Thoracic aorta (tissue), 2 donors: ENCODE measurements at regions not wholly inside any gene's neighbourhood (a gene's known extent, or its start where the extent isn't known, plus 50 kb on each side); places are given as distances from the start of the nearest gene placed in this dataset.

Experiments
- ATAC-seq: fragments of 150-250 bp; one replicate; pipeline ENCODE4 v1.8.0; 2017; ENCODE audit warnings: low read depth; ENCODE audit not compliant: insufficient number of reproducible peaks, low FRiP score
- DNase-seq: peaks from one replicate; pipeline ENCODE4 v3.0.0-alpha.2; 2020; ENCODE audit warnings: low spot score
- H3K27ac ChIP-seq, 2 donors: fragments of 200-600 bp; sonication (generic); 1 replicate in 1 of 2; 2 replicates in 1 of 2; pipeline ENCODE4 v1.5.1; 2016; ENCODE audit warnings: mild to moderate bottlenecking in 2 of 2, moderate library complexity in 2 of 2
- H3K27me3 ChIP-seq: fragments of 200-600 bp; sonication (generic); replicated peaks from 2 replicates; pipeline ENCODE4 v1.6.0; 2016; ENCODE audit warnings: mild to moderate bottlenecking; ENCODE audit not compliant: insufficient read depth
- H3K36me3 ChIP-seq: fragments of 200-600 bp; sonication (generic); one replicate; pipeline ENCODE4 v1.5.1; 2016
- H3K4me1 ChIP-seq, 2 donors: fragments of 200-600 bp; sonication (generic); 1 replicate in 1 of 2; 2 replicates in 1 of 2; pipeline versions ENCODE4 v1.5.1 to v1.6.0; 2016; ENCODE audit warnings: low read depth in 2 of 2, mild to moderate bottlenecking in 1 of 2; ENCODE audit not compliant: control insufficient read depth in 1 of 2
- H3K4me3 ChIP-seq: fragments of 200-600 bp; sonication (generic); 2 replicates; pipeline ENCODE4 v1.5.1; 2016; ENCODE audit warnings: mild to moderate bottlenecking
- H3K9me3 ChIP-seq: fragments of 200-600 bp; sonication (generic); 2 replicates; pipeline ENCODE4 v1.5.1; 2016
- CTCF ChIP-seq: fragments of 200-600 bp; sonication (generic); IDR thresholded peaks from one replicate; pipeline ENCODE4 v1.5.1; 2019; ENCODE audit warnings: antibody characterized with exemption

- Histone ChIP-seq H3K4me3 (no peak overlapping the region), H3K9me3 (no peaks in the 10 kb centered on the region), H3K36me3 (no peaks in the 10 kb centered on the region), H3K4me1 (no peaks in the 10 kb centered on the region), H3K27me3 (no peaks in the 10 kb centered on the region), H3K27ac (no peak overlapping the region)
- no peak for TF ChIP-seq CTCF
- ATAC-seq = no peak
- no peak for DNase-seq
Measured at GRCh38 chr12:85507456-85507855, 227.4 kb downstream of the ALX1 start.

- no peak for TF ChIP-seq CTCF
- ATAC-seq (no peak), DNase-seq (no peak)
- Histone ChIP-seq H3K9me3 (no peaks in the 10 kb centered on the region), H3K4me3 (no peak overlapping the region), H3K36me3 (no peaks in the 10 kb centered on the region), H3K27ac (no peak overlapping the region), H3K27me3 (no peaks in the 10 kb centered on the region), H3K4me1 (no peaks in the 10 kb centered on the region)
Measured at GRCh38 chr12:85509081-85509856, 229.2 kb downstream of the ALX1 start.

DNA sequence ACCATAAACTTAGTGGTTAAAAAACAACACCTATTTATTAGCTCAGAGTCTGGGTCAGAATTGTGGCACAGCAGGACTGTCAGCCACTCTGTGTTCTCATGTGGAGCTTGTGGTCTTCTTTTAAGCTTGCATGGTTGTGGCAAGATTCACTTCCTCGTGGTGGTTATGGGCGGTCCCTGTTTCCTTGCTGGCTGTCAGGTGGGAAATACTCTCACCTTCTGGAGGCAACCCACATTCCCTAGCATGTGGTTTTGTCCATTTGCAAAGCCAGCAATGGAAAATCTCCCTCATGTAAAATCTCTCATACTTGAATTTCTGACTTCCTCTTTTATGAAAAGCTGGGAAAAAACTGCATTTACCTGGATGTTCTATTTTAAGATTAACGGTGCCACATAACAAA, 229.8 kb downstream of the ALX1 start:
- ATAC-seq (no peak), DNase-seq (no peak)
- no peaks in the 10 kb centered on the region for H3K36me3 ChIP-seq
- no peak overlapping the region for H3K4me3 ChIP-seq
- H3K4me1 ChIP-seq = no peaks in the 10 kb centered on the region
- no peaks in the 10 kb centered on the region for H3K9me3 ChIP-seq
- no peak overlapping the region for H3K27ac ChIP-seq
- no peaks in the 10 kb centered on the region for H3K27me3 ChIP-seq
- TF ChIP-seq CTCF = no peak

DNA sequence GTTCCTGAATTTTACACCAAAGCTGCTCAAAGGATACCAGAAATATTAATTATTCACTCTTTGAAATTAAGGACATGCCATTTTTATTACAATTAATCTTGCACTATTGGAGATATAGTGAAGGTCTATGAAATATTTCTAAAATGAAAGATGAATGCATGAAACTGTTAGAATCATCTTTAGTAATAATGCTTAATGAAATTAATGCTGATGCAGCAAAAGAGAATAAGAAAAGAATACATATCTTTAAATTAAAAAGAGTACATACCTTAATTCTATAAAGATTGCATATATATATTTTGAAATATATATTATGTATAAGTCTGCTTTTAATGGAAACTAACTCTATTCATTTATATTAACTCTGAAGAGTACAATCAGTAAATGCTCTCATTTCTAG, 236.0 kb downstream of the ALX1 start:
- Histone ChIP-seq H3K27ac (no peak overlapping the region), H3K4me1 (no peaks in the 10 kb centered on the region), H3K9me3 (no peaks in the 10 kb centered on the region), H3K4me3 (no peak overlapping the region), H3K27me3 (no peaks in the 10 kb centered on the region), H3K36me3 (no peaks in the 10 kb centered on the region)
- TF ChIP-seq CTCF = no peak
- DNase-seq = no peak
- no peak for ATAC-seq

- DNase-seq (no peak), ATAC-seq (no peak)
- H3K27ac ChIP-seq = no peak overlapping the region
Measured at GRCh38 chr12:85516667-85517325, 236.8 kb downstream of the ALX1 start.

More at GRCh38 chr12:85516667-85517325, 236.8 kb downstream of the ALX1 start:
- TF ChIP-seq CTCF = no peak
- Histone ChIP-seq H3K27me3 (no peaks in the 10 kb centered on the region), H3K4me3 (no peak overlapping the region), H3K9me3 (no peaks in the 10 kb centered on the region), H3K4me1 (no peaks in the 10 kb centered on the region), H3K36me3 (no peaks in the 10 kb centered on the region)
